ENCODE measurements at regions not wholly inside any gene's neighbourhood (a gene's known extent, or its start where the extent isn't known, plus 50 kb on each side); places are given as distances from the start of the nearest gene placed in this dataset.

DNA sequence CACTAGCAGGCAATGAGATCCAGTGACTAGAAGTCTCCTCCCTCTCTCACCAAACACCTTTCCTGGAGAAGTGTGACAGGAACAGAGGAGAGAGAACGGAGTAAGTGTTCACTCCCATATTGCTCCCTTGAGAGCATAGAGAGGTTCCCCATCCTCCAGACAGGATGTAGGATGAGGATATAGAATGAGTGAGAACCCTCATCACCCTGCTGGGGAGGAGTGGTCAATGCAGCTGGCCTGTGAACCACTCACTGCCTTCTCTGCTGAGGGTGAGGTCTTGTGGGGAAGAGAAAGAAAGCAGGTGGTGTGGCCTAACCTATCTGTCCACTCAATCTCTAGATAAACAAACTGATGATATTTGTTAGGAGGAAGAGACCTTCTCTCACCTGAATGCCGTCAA, 386.6 kb downstream of the PCDH20 start:
- Histone ChIP-seq H3K4me1 (ENCODE audit: insufficient read depth, low read length) (no peaks in the 10 kb centered on the region), H3K27ac (ENCODE audit: low read length) (no peak overlapping the region), H3K9me2 (replicated peaks; ENCODE audit: low read length) (no peaks in the 10 kb centered on the region), H3K27me3 (ENCODE audit: low read length) (no peaks in the 10 kb centered on the region), H2AFZ (ENCODE audit: low read length) (no peak overlapping the region), H3K79me2 (ENCODE audit: low read length) (no peaks in the 10 kb centered on the region), H4K20me1 (ENCODE audit: low read length) (no peaks in the 10 kb centered on the region), H3K9me3 (ENCODE audit: low read length) (no peaks in the 10 kb centered on the region), H3K4me2 (ENCODE audit: low read length) (no peak overlapping the region), H3K36me3 (ENCODE audit: low read depth, low read length) (no peaks in the 10 kb centered on the region), H3K9ac (ENCODE audit: low read length) (no peak overlapping the region), H3F3A (ENCODE audit: low read length, unreplicated experiment) (no peaks in the 10 kb centered on the region), H3K4me3 (ENCODE audit: low read length) (no peak overlapping the region)
- no peak for TF ChIP-seq CTCF (conservative IDR thresholded peaks at IDR 0.05; ENCODE audit: low read depth, low read length)
- no TSS peak for BruUV-seq (replicated peaks)
- ATAC-seq = no peak
- ChIA-PET CTCF (no interaction called here), POLR2A (ENCODE audit: unreplicated experiment) (no interaction called here)
- peak; percentile 7 for DNase-seq
- intact Hi-C loops (cut with micrococcal nuclease) = no loop called here

GRCh38 chr13:61024046-61024445, 391.6 kb downstream of the PCDH20 start:
- Histone ChIP-seq H3F3A (ENCODE audit: low read length, unreplicated experiment) (no peaks in the 10 kb centered on the region), H3K4me3 (ENCODE audit: low read length) (no peak overlapping the region), H3K9ac (ENCODE audit: low read length) (no peak overlapping the region), H3K36me3 (ENCODE audit: low read depth, low read length) (no peaks in the 10 kb centered on the region), H3K79me2 (ENCODE audit: low read length) (no peaks in the 10 kb centered on the region), H3K9me3 (ENCODE audit: low read length) (no peaks in the 10 kb centered on the region), H3K4me1 (ENCODE audit: insufficient read depth, low read length) (no peaks in the 10 kb centered on the region), H2AFZ (ENCODE audit: low read length) (no peak overlapping the region), H3K4me2 (ENCODE audit: low read length) (no peak overlapping the region), H3K27me3 (ENCODE audit: low read length) (no peaks in the 10 kb centered on the region), H4K20me1 (ENCODE audit: low read length) (no peaks in the 10 kb centered on the region), H3K27ac (ENCODE audit: low read length) (no peak overlapping the region), H3K9me2 (replicated peaks; ENCODE audit: low read length) (no peaks in the 10 kb centered on the region)
- intact Hi-C loops (cut with micrococcal nuclease) = no loop called here
- BruUV-seq (replicated peaks) = no TSS peak
- DNase-seq (no peak), ATAC-seq (no peak)
- ChIA-PET POLR2A (ENCODE audit: unreplicated experiment) (no interaction called here), CTCF (no interaction called here)
- TF ChIP-seq EZH2 (IDR thresholded peaks at IDR 0.05; ENCODE audit: low read length, unreplicated experiment) (no peak), EZH2phosphoT487 (IDR thresholded peaks at IDR 0.05; ENCODE audit: borderline replicate concordance, low read length) (no peak), CTCF (conservative IDR thresholded peaks at IDR 0.05; ENCODE audit: low read depth, low read length) (no peak)

DNA sequence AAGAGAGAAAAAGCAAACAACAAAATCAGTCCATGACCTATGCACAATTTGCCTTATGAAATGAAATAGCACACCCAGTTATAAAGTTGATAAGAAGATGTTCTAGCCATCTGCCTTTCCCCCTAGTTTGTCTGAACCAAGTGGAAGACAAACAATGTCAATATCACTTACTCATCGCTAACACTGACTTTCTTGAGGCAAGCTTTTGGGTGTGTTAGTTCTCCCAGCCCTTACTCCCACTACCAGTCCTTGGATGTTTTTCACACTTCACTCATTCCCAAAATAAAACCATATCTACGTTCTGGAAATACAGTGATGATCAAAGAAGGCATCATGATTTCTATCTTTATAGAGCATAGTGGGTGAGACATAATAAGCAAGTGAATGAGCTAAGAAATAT, 393.8 kb downstream of the PCDH20 start:
- POLR2A ChIA-PET (ENCODE audit: unreplicated experiment) = no interaction called here

More for the DNA sequence above, 393.8 kb downstream of the PCDH20 start:
- H3K36me3 ChIP-seq (ENCODE audit: low read depth, low read length) = no peaks in the 10 kb centered on the region
- H2AFZ ChIP-seq (ENCODE audit: low read length) = no peak overlapping the region
- intact Hi-C loops (cut with micrococcal nuclease) = no loop called here
- H3K9ac ChIP-seq (ENCODE audit: low read length) = no peak overlapping the region
- H3K79me2 ChIP-seq (ENCODE audit: low read length) = no peaks in the 10 kb centered on the region
- no peaks in the 10 kb centered on the region for H3K27me3 ChIP-seq (ENCODE audit: low read length)
- no peaks in the 10 kb centered on the region for H3F3A ChIP-seq (ENCODE audit: low read length, unreplicated experiment)
- H3K4me3 ChIP-seq (ENCODE audit: low read length) = no peak overlapping the region
- ATAC-seq (no peak), DNase-seq (no peak)
- no peaks in the 10 kb centered on the region for H3K9me2 ChIP-seq (replicated peaks; ENCODE audit: low read length)
- H3K9me3 ChIP-seq (ENCODE audit: low read length) = no peaks in the 10 kb centered on the region
- H3K4me2 ChIP-seq (ENCODE audit: low read length) = no peak overlapping the region
- no peak overlapping the region for H3K27ac ChIP-seq (ENCODE audit: low read length)
- H4K20me1 ChIP-seq (ENCODE audit: low read length) = no peaks in the 10 kb centered on the region
- CTCF ChIA-PET = no interaction called here
- no peaks in the 10 kb centered on the region for H3K4me1 ChIP-seq (ENCODE audit: insufficient read depth, low read length)
- TF ChIP-seq EZH2phosphoT487 (IDR thresholded peaks at IDR 0.05; ENCODE audit: borderline replicate concordance, low read length) (no peak), CTCF (conservative IDR thresholded peaks at IDR 0.05; ENCODE audit: low read depth, low read length) (no peak), EZH2 (IDR thresholded peaks at IDR 0.05; ENCODE audit: low read length, unreplicated experiment) (no peak)
- no TSS peak for BruUV-seq (replicated peaks)
